NCI-H1092 treated with DMSO at 0.1 percent for 48 hours (cell line): ENCODE measurements at regions not wholly inside any gene's neighbourhood (a gene's known extent, or its start where the extent isn't known, plus 50 kb on each side); places are given as distances from the start of the nearest gene placed in this dataset.

ENCODE experiments used
- DNase-seq: peaks from one replicate; lab custom pipeline; 2025; lab: John Stamatoyannopoulos, UW

- DNase-seq, result no peak
Measured at GRCh38 chr22:47796128-47796908, 1033.9 kb downstream of the TBC1D22A start.

- no peak for DNase-seq
Measured at GRCh38 chr22:47795477-47796127, 1033.2 kb downstream of the TBC1D22A start.

GRCh38 chr22:47794851-47795250 lies 1032.4 kb downstream of the TBC1D22A start:
- DNase-seq, result no peak

DNA sequence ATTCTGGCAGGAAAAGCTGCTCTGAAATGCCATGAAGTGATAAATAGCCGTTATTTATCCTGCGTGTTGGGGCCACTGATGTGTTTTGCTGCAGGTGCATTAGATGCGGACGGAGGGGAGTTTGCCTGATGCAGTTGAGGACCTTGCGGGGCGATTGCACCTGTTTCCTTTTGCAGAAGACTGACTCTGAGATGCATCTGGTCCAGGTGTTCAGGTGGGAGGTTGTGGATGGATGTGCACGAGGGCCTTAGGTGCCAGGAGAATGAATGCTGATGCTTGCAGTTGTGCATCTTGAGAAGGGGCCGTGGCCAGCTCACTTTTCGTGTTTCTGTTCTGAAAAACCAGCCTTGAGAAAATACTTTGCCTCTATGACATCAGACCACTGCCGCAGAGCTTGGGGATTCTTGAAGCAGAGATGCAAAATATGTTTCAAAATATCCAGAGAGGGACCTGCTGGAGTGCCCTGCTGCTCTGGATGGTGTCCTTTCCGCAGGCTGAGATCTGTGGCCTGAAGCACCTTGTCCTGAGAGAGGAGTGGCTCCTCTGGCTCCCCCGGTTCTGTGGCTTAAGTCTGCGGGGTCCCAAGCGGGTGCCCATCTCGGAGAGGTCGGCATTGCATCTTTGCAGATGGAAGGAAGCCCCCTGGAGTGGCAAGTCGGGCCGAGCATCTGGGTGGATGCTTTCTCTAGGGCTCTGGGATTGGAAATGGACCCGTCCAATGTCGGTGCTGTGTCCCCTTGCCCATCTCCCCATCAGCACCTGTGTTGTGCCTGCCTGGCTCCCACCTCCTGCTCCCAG lies 1031.1 kb downstream of the TBC1D22A start:
- DNase-seq, result no peak

GRCh38 chr22:47789171-47789570 lies 1026.7 kb downstream of the TBC1D22A start:
- DNase-seq, result no peak

GRCh38 chr22:47788461-47788860 lies 1026.0 kb downstream of the TBC1D22A start:
- no peak for DNase-seq

DNA sequence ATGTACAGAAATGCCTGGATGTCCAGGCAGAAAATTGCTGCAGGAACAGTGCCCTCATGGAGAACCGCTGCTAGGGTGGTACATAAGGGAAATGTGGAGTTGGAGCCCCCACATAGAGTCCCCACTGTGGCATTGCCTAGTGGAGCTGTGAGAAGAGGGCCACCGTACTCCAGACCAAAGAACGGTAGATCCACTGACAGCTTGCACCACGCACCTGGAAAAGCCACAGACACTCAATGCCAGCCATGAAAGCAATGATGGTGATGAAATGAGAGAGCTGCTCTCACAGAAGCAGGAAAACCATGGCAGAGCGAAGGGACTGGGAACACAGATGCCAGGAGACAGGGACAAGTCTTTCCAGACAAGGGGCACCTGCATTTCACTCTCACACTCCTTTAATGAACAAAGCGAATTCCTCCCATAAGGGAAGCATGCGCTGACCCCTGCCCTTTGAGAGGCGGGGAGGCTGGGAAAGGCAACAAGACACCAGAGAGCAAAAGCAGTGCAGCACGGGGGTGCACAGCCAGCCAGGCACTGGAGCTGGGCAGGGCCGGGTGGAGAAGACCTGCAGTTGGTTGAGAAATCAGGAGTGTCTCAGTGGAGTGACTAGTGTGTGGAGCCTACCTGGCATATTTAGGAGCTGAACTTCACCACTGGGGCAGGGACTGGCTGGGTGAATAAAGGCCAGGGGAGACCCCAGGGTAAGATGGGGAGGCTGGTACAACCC lies 1025.2 kb downstream of the TBC1D22A start:
- DNase-seq, result no peak

DNA sequence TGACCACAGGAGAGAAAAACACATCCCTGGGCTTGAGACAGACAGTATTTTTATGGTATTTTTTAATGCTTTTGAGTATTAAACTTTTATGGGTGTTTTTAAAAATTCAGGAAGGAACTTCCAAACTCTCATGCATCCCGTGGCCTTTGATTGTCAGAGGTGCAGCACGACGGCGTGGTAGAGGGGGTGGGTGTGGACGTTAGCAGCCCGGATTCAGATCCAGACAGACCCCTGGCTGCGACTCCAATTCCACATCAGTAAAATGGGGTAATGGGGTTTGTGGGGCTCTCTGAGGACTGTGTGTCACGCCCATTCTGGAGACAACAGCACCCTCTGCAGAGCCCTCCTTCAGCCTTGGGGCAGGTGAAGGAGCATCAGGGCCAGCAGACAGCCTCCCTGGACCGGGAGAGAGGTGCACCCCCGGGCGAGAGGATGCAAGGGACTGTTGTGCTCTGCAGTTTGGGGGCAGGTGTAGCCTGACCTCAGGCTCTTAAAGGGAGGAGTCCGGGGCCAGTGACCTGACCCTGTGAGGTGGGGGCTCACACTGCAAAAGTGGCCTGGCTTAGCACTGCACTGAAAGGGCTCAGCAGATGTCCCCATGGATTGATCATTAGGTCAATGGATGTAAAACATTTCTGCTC lies 1024.3 kb downstream of the TBC1D22A start:
- DNase-seq, result no peak

DNA sequence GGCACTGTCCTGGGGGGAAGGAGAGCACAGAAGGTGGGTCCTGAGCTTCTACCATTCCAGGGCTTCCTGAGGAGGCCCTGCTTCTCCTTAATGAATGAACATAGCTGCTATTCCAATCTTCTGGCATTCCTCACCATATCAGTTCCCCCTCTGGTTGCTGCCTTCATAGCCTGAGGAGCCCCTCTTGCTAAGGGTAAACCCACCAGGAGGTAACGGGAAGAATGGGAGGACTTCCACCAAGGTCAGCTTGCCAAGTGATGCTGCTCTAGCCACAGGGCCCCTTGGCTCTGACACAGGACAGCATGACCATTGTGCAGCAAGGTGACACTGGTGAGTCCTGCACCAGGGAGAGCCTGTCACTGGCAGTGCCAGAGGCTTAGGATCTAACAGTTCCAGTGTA lies 1022.5 kb downstream of the TBC1D22A start:
- no peak for DNase-seq

- DNase-seq, result no peak
Measured at GRCh38 chr22:47784367-47784983, 1022.0 kb downstream of the TBC1D22A start.

DNA sequence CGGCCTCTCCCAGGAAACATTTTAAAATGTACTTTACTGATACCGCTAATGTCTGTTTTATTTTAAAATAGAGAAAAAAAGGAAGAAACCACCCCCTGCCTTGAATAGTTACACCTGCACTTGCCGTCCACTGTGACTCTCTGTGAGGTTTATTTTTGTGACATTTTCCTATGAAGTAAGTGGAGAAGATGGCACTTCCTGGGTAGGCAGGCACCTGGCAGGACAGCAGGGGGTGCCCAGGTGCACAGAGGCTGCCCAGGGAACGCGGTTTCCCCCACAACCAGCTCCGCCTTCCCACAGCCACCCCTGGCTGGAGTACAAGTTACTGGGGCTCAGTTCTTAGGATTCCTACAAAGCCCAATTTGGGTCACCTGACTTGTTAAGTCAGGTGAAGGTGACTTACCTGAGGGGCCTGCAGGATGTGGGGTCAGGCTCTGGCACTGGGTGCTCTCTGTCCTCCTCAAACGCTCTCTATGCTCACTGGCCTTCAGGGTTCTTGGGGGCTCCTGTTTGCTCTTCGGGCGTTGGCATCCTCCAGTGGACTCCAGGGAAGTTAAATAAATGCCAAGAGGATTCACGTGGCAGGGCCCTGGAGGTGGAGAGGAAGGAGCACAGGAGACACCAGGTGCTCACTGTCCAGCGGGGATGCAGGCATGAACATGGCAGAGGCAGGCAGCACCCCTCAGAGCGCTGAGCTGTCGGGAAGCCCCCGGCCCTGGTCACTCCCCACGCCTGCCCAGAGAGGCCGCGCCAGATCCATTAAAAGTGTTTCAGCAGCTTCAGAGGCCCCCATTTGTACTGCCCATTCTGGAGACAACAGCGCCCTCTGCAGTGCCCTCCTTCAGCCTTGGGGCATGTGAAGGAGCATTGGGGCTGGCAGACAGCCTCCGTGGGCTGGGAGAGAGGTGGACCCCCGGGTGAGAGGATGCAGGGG lies 1021.2 kb downstream of the TBC1D22A start:
- DNase-seq, result no peak

DNA sequence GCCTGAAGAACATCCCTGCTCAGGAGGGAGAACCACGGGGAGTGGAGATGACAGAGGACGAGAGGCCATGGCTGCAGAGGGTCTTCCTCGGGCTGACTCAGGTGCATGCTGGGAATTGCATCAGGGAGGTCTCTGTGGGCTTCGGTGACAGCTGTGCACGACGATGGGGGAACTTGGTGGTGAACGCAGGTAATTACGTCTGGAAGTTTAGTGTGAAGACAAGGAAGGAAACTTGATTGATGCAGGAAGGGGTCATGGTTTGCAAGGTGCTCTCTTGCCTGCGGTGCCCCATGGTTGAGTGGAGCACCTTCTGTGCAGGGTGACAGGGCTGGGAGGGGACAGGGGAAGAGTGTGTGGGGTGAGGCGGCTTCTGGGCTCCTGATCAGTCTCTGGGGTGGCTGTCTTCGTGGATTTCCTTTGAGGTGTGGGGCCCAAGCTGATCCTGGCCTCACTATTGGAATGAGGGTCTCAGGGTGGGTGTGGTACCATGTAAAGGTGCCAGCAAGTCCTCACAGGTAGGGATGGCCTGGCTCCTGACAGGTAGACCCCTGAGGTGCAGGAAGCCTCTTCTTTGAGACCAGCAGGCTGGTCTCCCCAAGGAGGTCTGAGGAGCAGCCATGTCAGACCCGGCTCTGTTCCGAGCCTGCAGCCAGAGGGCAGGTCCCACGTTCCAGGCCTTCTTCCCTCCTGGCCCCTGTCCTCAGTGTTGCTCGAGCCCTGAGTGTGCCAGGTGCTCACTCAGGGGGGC lies 1020.1 kb downstream of the TBC1D22A start:
- no peak for DNase-seq

DNA sequence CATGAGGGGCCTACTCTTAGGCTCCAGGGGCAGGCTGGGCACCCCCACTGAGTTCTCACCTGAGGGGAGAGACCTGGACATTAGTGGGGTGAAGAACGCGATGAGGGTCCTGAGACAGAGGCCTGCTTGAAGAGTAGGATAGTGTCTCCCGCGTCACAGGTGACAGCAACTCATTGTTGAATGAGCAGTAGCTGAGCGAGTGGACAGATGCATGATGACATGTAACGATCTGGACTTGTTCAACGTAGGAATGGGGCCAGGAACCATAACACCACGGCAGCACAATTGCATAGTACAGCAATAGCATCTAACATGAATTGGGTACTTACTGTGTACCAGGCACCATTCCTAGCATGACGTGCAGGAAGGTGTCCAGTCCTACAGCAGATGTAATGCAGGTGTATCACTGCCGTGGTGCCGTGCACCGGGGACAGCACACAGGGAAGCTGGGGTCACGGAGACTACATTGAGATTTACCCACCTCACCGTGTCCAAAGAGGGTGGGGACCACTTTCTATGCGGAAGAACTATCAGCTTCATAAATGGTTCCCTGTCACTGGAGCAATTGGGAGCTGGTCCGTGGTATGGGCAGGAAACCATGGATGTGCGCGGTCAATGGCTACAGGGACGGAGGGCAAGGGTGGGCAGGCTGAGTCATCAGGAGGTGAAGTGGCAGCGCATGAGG lies 1019.1 kb downstream of the TBC1D22A start:
- no peak for DNase-seq

DNA sequence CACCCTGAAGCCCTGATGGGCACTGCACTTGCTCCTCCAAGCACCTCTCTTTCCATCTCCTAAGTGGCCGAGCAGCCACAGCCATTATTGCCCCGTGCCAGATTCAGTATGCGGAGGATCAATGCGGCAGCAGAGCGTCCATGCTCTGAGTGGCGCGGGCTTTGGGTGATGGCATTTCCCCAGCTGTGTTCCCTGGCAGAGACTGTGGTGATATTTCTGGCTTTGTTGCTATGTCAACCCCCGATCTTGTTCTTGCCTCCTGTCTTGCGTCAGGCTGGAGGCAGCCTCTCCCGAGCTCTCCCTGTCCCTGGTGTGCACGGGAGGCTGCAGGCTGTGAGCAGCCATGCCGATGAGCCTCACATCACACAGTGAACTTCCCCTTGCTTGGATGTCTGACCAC lies 1018.6 kb downstream of the TBC1D22A start:
- DNase-seq, result no peak

DNA sequence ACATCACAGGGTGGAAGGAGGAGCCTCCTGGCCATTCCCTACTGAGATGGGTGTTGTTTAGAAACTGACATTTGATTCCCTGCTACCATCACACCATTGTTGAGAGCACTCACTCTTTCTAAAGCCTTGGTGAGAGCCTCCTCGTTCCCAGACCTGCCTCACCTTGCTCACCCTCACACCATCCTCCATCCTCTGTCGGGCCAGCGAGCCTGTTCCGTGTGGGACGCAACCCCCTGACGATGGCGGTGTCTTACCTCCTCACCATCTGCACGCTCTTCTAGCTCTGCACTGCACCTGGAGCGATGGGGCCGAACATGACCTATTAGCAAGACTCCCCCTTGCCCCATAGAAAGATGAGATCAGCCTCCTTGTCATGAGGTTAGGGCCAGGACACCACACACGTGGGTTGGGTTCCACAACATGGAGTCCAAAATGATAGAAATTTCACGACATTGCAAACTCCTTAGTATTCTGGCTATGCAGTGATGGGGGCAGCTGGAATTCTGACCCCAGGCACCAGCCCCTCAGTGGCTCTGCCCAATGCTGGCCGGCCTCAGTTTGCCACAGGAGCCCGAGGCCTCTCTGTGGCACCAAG lies 1017.9 kb downstream of the TBC1D22A start:
- no peak for DNase-seq

- DNase-seq, result no peak
Measured at GRCh38 chr22:47779474-47779873, 1017.0 kb downstream of the TBC1D22A start.

- no peak for DNase-seq
Measured at GRCh38 chr22:47778160-47778658, 1015.8 kb downstream of the TBC1D22A start.

GRCh38 chr22:47777426-47777825 lies 1015.0 kb downstream of the TBC1D22A start:
- DNase-seq, result no peak
